HG02610 (cell line): ENCODE measurements at regions not wholly inside any gene's neighbourhood (a gene's known extent, or its start where the extent isn't known, plus 50 kb on each side); places are given as distances from the start of the nearest gene placed in this dataset.
"Not testable (repeated sequence)": the region's sequence is repeated elsewhere in the genome, so short reads cannot be mapped to it uniquely, and the experiment has no call there.

Experiments used
- ATAC-seq: cut with Tn5 transposase; IDR thresholded peaks from one replicate; pipeline ENCODE4 v1.9.1; 2021; ENCODE audit warnings: mild to moderate bottlenecking, moderate library complexity; ENCODE audit not compliant: unreplicated experiment

- ATAC-seq = no peak
These were observed 734.9 kb upstream of the USP15 start for GRCh38 chr12:61525331-61525730.

- no peak for ATAC-seq
These were observed 729.7 kb upstream of the USP15 start for GRCh38 chr12:61530456-61530855.

- no peak for ATAC-seq
These were observed 729.0 kb upstream of the USP15 start for GRCh38 chr12:61531195-61531594.

GRCh38 chr12:61536117-61536516, 724.1 kb upstream of the USP15 start:
- no peak for ATAC-seq

- ATAC-seq = no peak
These were observed 723.7 kb upstream of the USP15 start for GRCh38 chr12:61536525-61536924.

- no peak for ATAC-seq
These were observed 721.3 kb upstream of the USP15 start for GRCh38 chr12:61538951-61539350.

GRCh38 chr12:61542551-61542950, 717.7 kb upstream of the USP15 start:
- ATAC-seq = no peak

GRCh38 chr12:61546296-61546695, 713.9 kb upstream of the USP15 start:
- ATAC-seq = no peak

GRCh38 chr12:61553091-61553490, 707.1 kb upstream of the USP15 start:
- ATAC-seq = no peak

GRCh38 chr12:61554268-61555008, 705.8 kb upstream of the USP15 start:
- no peak for ATAC-seq

GRCh38 chr12:61563665-61564450, 696.3 kb upstream of the USP15 start:
- no peak for ATAC-seq

- ATAC-seq = no peak
These were observed 695.7 kb upstream of the USP15 start for GRCh38 chr12:61564466-61564865.

GRCh38 chr12:61566183-61566582, 694.0 kb upstream of the USP15 start:
- ATAC-seq = no peak

- ATAC-seq = no peak
These were observed 685.9 kb upstream of the USP15 start for GRCh38 chr12:61574339-61574738.

GRCh38 chr12:61584943-61585342, 675.3 kb upstream of the USP15 start:
- ATAC-seq = no peak

- not testable (repeated sequence) for ATAC-seq
These were observed 669.3 kb upstream of the USP15 start for GRCh38 chr12:61590864-61591263.

GRCh38 chr12:61610143-61610542, 650.1 kb upstream of the USP15 start:
- no peak for ATAC-seq

- ATAC-seq = no peak
These were observed 630.5 kb upstream of the USP15 start for GRCh38 chr12:61629702-61630101.

GRCh38 chr12:61646639-61647038, 613.6 kb upstream of the USP15 start:
- no peak for ATAC-seq

GRCh38 chr12:61647566-61647965, 612.6 kb upstream of the USP15 start:
- no peak for ATAC-seq

GRCh38 chr12:61652265-61652664, 607.9 kb upstream of the USP15 start:
- ATAC-seq = no peak

GRCh38 chr12:61654698-61655097, 605.5 kb upstream of the USP15 start:
- no peak for ATAC-seq
